HG02943 (cell line): ENCODE measurements at regions not wholly inside any gene's neighbourhood (a gene's known extent, or its start where the extent isn't known, plus 50 kb on each side); places are given as distances from the start of the nearest gene placed in this dataset.
"Not testable (repeated sequence)": the region's sequence is repeated elsewhere in the genome, so short reads cannot be mapped to it uniquely, and the experiment has no call there.

ENCODE experiments used
- ATAC-seq: cut with Tn5 transposase; IDR thresholded peaks from one replicate; pipeline ENCODE4 v1.9.1; 2021; ENCODE audit warnings: mild to moderate bottlenecking, low read depth, moderate library complexity; ENCODE audit not compliant: unreplicated experiment

DNA sequence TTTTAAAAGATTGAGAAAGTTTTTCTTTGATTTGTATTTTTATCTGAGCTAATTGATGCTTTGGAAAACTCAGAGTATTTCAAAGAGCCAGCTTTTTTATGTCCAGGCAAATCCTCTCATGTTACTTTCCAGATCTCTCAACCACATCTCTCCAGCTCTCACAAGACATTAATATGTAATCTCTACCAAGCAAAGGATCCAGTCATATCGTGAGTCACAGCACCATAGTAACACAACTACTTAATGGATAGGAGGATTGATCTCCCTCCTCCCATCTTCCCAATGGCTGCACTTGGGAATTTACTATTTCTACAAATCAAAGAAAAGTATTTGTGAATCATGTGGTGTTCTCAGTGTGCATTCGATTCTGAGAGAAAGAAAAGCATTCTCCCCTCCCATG is 63.3 kb downstream of the POU4F1 start:
- no peak for ATAC-seq

- ATAC-seq, result not testable (repeated sequence)
Measured at GRCh38 chr13:78526044-78526443, 77.3 kb downstream of the POU4F1 start.

DNA sequence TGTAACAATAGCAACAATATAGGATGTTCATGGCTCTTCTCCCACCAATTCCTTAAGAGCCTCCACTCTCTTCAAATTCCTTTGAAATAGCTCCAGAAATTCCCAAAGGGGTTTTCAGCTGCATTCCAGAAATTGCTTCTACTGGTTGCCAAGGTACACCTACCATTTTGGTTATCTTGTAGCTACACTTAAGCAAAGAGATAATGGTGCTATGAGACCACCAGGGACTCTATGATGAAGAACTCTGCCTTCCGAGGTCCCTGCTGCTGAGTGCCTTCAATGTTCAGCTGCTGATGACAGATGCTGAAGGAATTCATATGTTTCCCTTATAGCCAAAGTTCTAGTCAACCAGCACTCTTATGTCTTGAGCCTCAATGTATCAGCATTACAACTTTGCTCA is 78.4 kb downstream of the POU4F1 start:
- ATAC-seq, result no peak

GRCh38 chr13:78521091-78521490 is 82.3 kb downstream of the POU4F1 start:
- no peak for ATAC-seq

DNA sequence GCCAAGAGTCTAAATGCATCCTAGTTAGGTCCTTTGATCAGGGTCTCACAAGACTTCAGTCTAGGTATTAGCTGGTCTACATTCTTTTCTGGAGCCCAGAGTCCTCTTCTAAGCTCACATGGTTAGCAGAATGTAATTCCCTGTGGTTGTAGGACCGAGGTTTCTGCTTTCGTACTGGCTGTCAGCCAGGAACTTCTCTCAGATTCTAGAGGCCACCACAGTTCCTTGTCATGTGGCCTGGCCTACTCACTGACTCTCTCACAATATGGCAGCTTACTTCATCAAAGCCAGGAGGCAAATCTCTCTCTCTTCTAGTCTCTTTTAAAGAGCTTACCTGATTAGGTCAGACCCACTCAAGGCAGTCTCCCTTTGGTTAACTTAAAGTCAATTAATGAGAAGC is 82.9 kb downstream of the POU4F1 start:
- ATAC-seq, result no peak

- not testable (repeated sequence) for ATAC-seq
Measured at GRCh38 chr13:78518482-78518881, 84.9 kb downstream of the POU4F1 start.

- no peak for ATAC-seq
Measured at GRCh38 chr13:78499802-78500201, 103.5 kb downstream of the POU4F1 start.

DNA sequence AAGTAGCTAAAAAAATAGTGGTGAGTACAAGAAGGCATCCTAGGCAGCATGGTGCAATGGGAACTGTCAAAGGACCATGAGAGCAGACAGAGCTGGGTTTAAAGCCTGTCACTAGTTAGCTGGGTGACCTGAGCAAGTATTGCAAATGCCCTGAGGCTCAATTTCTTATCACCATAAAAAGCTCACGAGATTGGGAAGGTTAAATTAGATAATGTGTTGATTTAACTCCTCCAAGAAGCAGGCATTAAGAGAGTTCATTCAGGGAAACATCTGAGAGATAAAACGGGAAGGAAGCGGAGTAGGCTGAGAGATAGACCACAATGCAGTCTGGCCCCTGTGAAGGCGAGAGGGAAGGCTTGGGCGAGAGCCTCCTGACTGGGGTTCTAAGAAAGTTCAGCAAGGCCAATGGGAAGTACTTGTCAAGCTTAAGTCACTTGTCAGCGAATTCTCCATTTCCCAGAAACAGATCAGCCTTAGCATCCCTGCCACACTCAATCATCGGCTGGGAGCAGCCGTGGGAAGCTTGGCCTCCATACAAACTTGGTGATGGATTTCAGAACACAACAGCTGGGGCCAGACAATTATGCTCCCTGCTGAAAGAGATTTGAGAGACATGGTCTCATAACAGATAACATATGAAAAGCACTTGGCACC is 105.5 kb downstream of the POU4F1 start:
- ATAC-seq, result no peak

DNA sequence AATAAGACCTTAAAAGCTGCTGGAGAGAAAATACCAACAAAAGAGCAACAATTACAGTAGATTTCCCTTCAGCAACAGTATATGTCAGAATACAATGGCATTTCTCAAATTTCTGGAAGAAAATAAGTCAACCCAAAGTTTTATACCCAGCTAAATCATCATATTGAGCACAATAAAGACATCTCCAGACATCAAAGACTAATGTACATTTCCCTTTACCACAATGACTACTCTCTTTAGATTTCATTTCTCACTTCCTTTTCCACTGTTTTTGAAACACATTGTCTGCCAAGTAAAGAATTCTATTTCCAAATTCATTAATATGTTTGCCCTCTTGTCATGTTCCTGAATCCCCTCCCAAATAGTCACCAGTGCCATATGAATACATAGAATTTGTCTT is 111.4 kb downstream of the POU4F1 start:
- no peak for ATAC-seq

GRCh38 chr13:78490225-78490624 is 113.1 kb downstream of the POU4F1 start:
- not testable (repeated sequence) for ATAC-seq

DNA sequence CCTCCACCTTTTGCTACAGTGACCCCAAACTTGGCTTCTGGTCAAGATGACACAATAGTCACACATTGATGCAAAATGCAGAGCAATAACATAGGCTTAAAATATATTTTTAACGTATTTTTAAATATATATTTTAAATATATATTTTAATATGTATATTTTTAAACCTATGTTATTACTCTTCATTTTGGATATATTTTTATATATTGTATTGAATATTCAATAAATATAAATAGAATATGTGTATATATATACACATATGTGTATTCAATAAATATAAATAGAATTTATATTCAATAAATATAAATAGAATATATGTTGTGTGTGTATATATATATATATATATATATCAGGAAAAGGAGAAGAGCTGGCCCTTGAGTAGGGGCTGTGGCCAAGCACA is 115.6 kb downstream of the POU4F1 start:
- ATAC-seq, result no peak

DNA sequence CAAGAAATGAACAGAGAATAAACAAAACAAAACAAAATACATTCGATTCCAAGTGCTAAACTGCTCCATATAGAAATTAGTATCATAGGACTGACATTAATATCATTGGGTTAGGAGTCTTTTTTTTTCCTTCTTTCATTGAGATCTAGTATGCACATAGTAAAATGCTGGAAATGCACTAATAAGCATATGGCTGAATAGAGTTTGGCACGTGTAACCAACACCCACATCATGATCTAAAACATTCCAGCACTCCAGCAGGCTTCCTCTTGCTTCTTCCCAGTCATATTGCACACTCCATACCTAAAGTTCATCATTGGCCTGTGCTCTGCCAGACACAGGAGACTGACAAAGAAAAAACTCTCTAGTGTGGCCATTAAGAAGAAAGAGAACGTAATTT is 117.5 kb downstream of the POU4F1 start:
- ATAC-seq, result no peak

DNA sequence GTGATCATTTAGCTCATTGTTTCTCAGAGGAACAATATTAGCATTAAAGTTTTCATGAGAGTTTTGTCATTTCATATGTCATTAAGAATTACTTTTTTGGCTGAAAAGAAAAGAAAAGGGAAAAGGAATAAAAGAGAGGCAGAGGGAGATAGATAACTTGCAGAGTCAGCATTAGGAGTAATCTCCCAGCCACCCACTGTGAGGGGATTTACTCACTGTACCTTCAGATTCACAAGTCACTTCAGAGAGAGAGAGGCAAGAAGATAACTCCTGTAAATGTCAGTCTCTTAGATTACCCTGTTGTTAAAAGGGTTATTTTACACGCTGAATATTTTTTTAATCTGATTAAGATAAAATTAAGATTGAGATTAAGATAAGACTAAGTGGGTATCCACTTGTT is 125.2 kb downstream of the POU4F1 start:
- ATAC-seq, result no peak

DNA sequence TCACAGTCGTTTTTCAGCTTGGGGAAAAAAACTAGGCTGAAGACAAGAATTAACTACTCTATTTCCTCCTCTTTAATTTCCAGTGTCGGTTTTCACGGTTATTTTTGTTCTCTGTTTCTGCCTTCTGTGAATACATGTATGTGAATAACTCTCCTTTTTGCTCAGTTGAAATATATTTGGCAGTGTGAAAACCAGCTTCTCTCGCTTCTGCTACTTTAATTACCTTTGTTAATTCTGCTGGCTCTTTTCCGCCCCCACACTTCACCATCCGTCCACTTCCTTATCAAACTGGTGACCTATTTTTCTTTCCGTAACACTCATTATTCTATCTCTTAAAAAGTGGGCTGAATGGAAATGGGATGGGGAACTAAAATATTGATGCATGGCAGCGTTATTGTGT is 126.4 kb downstream of the POU4F1 start:
- no peak for ATAC-seq

GRCh38 chr13:78468621-78469020 is 134.7 kb downstream of the POU4F1 start:
- no peak for ATAC-seq

- no peak for ATAC-seq
Measured at GRCh38 chr13:78465250-78465649, 138.1 kb downstream of the POU4F1 start.

- ATAC-seq, result no peak
Measured at GRCh38 chr13:78460176-78460575, 143.2 kb downstream of the POU4F1 start.

DNA sequence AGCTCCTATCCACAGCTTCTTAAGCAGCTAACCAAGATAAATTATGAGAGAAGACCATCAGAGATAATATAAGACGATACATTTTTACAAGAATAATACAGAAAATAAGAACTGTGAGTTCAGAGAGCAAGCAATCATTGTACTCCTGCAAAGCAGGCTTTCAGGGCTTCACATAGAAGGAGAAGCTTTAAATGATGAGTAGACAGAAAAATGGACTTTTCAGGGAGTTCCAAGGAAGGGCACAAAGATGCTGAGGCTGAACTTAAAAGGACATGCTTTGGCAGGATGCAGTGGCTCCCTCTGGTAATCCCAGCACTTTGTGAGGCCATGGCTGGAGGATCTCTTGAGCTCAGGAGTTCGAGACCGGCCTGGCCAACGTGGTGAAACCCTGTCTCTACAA is 159.5 kb downstream of the POU4F1 start:
- ATAC-seq, result no peak

GRCh38 chr13:78437781-78438180 is 165.6 kb downstream of the POU4F1 start:
- no peak for ATAC-seq

DNA sequence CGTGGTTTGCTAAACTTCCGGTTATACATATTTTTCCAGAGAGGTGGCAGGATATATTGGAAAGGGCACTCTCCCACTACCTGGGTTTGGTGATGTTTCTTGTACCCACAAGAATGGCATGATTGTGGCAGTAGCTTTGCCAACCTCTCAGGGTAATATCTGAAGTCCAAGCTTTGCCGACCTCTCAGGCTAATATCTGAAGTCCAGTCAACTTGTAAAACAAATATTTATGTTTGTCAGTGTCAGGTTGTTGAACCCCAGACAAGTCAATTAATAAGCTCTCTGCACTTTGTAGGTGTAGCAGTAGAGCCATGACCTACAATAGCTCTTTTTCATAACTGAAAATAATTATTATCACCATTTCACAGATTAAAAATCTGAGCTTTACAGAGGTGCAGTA is 167.0 kb downstream of the POU4F1 start:
- ATAC-seq, result no peak

DNA sequence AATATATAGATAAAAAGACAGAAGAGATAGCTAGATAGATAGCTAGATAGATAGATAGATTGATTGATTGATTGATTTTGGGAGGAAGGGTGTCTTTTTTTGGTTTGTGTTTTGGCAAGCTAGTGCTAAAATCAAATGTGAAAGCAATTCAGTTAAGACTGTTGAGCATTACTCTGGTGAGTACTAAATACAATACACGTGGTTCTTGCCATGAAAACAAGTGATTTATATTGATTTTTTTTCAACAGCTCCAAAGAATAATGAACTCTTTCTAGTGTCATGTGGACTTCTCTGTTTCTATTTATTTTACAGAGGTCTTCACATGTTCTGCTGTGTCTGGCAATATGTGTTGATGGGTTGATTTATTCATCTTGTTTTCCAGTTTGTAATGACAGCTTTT is 172.0 kb downstream of the POU4F1 start:
- no peak for ATAC-seq

GRCh38 chr13:78430811-78431210 is 172.5 kb downstream of the POU4F1 start:
- ATAC-seq, result no peak
